ENCODE measurements at regions not wholly inside any gene's neighbourhood (a gene's known extent, or its start where the extent isn't known, plus 50 kb on each side); places are given as distances from the start of the nearest gene placed in this dataset.

GRCh38 chr12:67211494-67211893, 57.7 kb upstream of the CAND1 start:
- no peaks in the 10 kb centered on the region for H3F3A ChIP-seq (replicated peaks; ENCODE audit: low read depth)
- no peaks in the 10 kb centered on the region for H3K79me2 ChIP-seq (replicated peaks; ENCODE audit: insufficient read depth)
- Mint-ChIP-seq H3K4me3 (no peak overlapping the region), H3K4me1 (no peaks in the 10 kb centered on the region; the same call in 2 of the 3 replicates), H3K27ac (no peak overlapping the region), H3K9me3 (no peaks in the 10 kb centered on the region), H3K27me3 (ENCODE audit: insufficient read depth, low read depth, poor library complexity) (no peaks in the 10 kb centered on the region), H3K36me3 (ENCODE audit: low read depth) (no peaks in the 10 kb centered on the region)
- H3K36me3 ChIP-seq (ENCODE audit: insufficient read depth) = no peaks in the 10 kb centered on the region
- H3K4me3 ChIP-seq = no peak overlapping the region
- no peak overlapping the region for H2AFZ ChIP-seq
- no peak overlapping the region for H3K27ac ChIP-seq (ENCODE audit: low read depth)
- H3K4me2 ChIP-seq = no peak overlapping the region
- no peaks in the 10 kb centered on the region for H4K20me1 ChIP-seq (replicated peaks; ENCODE audit: insufficient read depth)
- no peaks in the 10 kb centered on the region for H3K27me3 ChIP-seq (ENCODE audit: insufficient read depth)
- ATAC-seq = no peak
- DNase-seq (ENCODE audit: low spot score) = no peak
- no peaks in the 10 kb centered on the region for H3K4me1 ChIP-seq (ENCODE audit: insufficient read depth)
- H3K9me2 ChIP-seq (ENCODE audit: insufficient read depth) = no peaks in the 10 kb centered on the region
- TF ChIP-seq ZNF114 (CRISPR knock-in tag; IDR thresholded peaks at IDR 0.05) (no peak), NANOG (IDR thresholded peaks at IDR 0.05; ENCODE audit: borderline replicate concordance) (no peak), CREB1 (CRISPR knock-in tag; IDR thresholded peaks at IDR 0.05; ENCODE audit: low read depth) (no peak), ZNF331 (CRISPR knock-in tag; IDR thresholded peaks at IDR 0.05; ENCODE audit: low read depth) (no peak), JUNB (IDR thresholded peaks at IDR 0.05; ENCODE audit: unreplicated experiment) (no peak), EZH2phosphoT487 (IDR thresholded peaks at IDR 0.05; ENCODE audit: unreplicated experiment) (no peak), POLR2AphosphoS5 (IDR thresholded peaks at IDR 0.05; ENCODE audit: low read depth) (no peak), EZH2 (IDR thresholded peaks at IDR 0.05; ENCODE audit: low read depth, unreplicated experiment) (no peak), REST (IDR thresholded peaks at IDR 0.05; ENCODE audit: unreplicated experiment) (no peak), ETS1 (IDR thresholded peaks at IDR 0.05) (no peak), CTCF (conservative IDR thresholded peaks at IDR 0.05; ENCODE audit: low read depth in 2 of 2) (no peak), ZNF462 (CRISPR knock-in tag; IDR thresholded peaks at IDR 0.05) (no peak), STAT1 (IDR thresholded peaks at IDR 0.05; ENCODE audit: unreplicated experiment) (no peak)
